WERI-Rb-1 (cell line): ENCODE measurements at regions not wholly inside any gene's neighbourhood (a gene's known extent, or its start where the extent isn't known, plus 50 kb on each side); places are given as distances from the start of the nearest gene placed in this dataset.

Experiments
- DNase-seq: peaks from one replicate; pipeline ENCODE4 v3.0.0-alpha.2; 2020
- H3K27ac ChIP-seq: fragments of 250-450 bp; sonication (Bioruptor Pico); 2 replicates; pipeline ENCODE4 v1.5.1; 2020; ENCODE audit warnings: mild to moderate bottlenecking, moderate library complexity
- H3K27me3 ChIP-seq: fragments of 250-450 bp; sonication (Bioruptor Pico); 2 replicates; pipeline ENCODE4 v1.5.1; 2021; ENCODE audit warnings: mild to moderate bottlenecking, low read depth, moderate library complexity; ENCODE audit not compliant: insufficient read depth, severe bottlenecking
- H3K36me3 ChIP-seq: fragments of 250-450 bp; sonication (Bioruptor Pico); 2 replicates; pipeline ENCODE4 v1.5.1; 2020; ENCODE audit warnings: mild to moderate bottlenecking, moderate library complexity
- H3K4me3 ChIP-seq: 2 replicates; pipeline ENCODE4 v1.5.1; 2011; ENCODE audit warnings: low read depth, mild to moderate bottlenecking, control low read depth, low read length
- H3K9me3 ChIP-seq: fragments of 250-450 bp; sonication (Bioruptor Pico); 2 replicates; pipeline ENCODE4 v1.5.1; 2021; ENCODE audit warnings: mild to moderate bottlenecking, moderate library complexity; ENCODE audit not compliant: severe bottlenecking
- CTCF ChIP-seq: IDR thresholded peaks from 2 replicates; pipeline ENCODE4 v1.5.1; 2011; ENCODE audit warnings: low read depth, mild to moderate bottlenecking, control low read depth, inconsistent platforms, low read length

- H3K27me3 ChIP-seq = no peaks in the 10 kb centered on the region
- H3K4me3 ChIP-seq = no peak overlapping the region
- no peak for TF ChIP-seq CTCF
- H3K27ac ChIP-seq = no peak overlapping the region
- H3K36me3 ChIP-seq = no peaks in the 10 kb centered on the region
- no peak for DNase-seq
- H3K9me3 ChIP-seq = no peaks in the 10 kb centered on the region
Observed at GRCh38 chr16:55088098-55088497, 157.4 kb downstream of the IRX5 start.

GRCh38 chr16:55089600-55089999, 158.9 kb downstream of the IRX5 start:
- Histone ChIP-seq H3K27me3 (no peaks in the 10 kb centered on the region), H3K36me3 (no peaks in the 10 kb centered on the region), H3K9me3 (no peaks in the 10 kb centered on the region), H3K4me3 (no peak overlapping the region), H3K27ac (no peak overlapping the region)
- DNase-seq = no peak
- no peak for TF ChIP-seq CTCF

GRCh38 chr16:55091213-55091870, 160.7 kb downstream of the IRX5 start:
- Histone ChIP-seq H3K27me3 (no peaks in the 10 kb centered on the region), H3K9me3 (no peaks in the 10 kb centered on the region), H3K27ac (no peak overlapping the region), H3K36me3 (no peaks in the 10 kb centered on the region), H3K4me3 (no peak overlapping the region)
- no peak for DNase-seq
- no peak for TF ChIP-seq CTCF

GRCh38 chr16:55091871-55092230, 161.2 kb downstream of the IRX5 start:
- Histone ChIP-seq H3K4me3 (no peak overlapping the region), H3K27me3 (no peaks in the 10 kb centered on the region), H3K27ac (no peak overlapping the region), H3K9me3 (no peaks in the 10 kb centered on the region), H3K36me3 (no peaks in the 10 kb centered on the region)
- no peak for DNase-seq
- no peak for TF ChIP-seq CTCF

- H3K36me3 ChIP-seq = no peaks in the 10 kb centered on the region
- H3K4me3 ChIP-seq = no peak overlapping the region
- DNase-seq = no peak
- no peaks in the 10 kb centered on the region for H3K27me3 ChIP-seq
- no peak for TF ChIP-seq CTCF
- no peak overlapping the region for H3K27ac ChIP-seq
- H3K9me3 ChIP-seq = peaks cover 5% of the 10 kb centered on the region
Observed at GRCh38 chr16:55100100-55100499, 169.4 kb downstream of the IRX5 start.

- Histone ChIP-seq H3K4me3 (no peak overlapping the region), H3K27ac (no peak overlapping the region), H3K36me3 (no peaks in the 10 kb centered on the region), H3K9me3 (peaks cover 5% of the 10 kb centered on the region), H3K27me3 (no peaks in the 10 kb centered on the region)
- no peak for TF ChIP-seq CTCF
- DNase-seq = no peak
Observed at GRCh38 chr16:55101026-55101425, 170.4 kb downstream of the IRX5 start.
